Fibroblast of skin of abdomen (primary cell): ENCODE measurements at regions not wholly inside any gene's neighbourhood (a gene's known extent, or its start where the extent isn't known, plus 50 kb on each side); places are given as distances from the start of the nearest gene placed in this dataset.

Experiments
- DNase-seq: peaks from one replicate; pipeline ENCODE4 v3.0.0-alpha.2; 2013

DNA sequence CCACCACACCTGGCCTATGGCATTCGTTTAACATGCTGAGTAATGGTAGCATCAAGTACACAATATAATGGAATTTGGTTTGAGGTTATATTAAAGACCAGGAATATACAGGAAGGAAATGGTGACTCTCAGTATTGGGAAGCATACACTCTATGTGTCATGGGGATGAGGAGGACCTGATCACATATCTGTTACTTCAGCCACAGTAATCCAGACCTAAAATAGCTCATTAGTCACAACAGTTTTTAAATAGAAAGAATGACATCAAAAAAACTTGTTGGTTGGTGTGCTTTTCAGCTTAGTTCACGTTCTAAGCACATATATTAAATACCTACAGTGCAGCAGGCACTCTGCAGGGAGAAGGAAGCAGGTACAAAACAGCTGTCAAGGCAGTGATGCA, 52.5 kb upstream of the ATP2C1 start:
- DNase-seq: no peak

DNA sequence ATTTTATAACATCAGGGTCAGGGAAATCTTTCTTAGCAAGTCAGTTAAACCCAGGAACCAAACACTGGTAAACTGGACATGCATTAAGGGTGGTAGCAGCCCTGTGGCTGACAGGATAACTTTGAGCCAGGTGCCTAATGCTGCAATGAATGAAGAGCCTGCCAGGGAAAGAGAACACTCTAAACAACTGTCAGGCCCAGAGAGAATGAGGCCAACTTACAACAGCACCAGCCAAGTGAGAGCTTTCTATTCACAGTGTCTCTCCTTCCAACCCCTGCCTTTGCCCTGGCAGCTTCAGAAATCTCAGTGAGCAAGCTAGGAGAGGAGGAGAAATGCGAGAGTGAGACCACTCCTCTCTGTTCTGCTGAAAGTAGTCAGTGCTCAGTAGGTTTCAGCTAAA, 50.4 kb upstream of the ATP2C1 start:
- DNase-seq: no peak
